ENCODE measurements at regions not wholly inside any gene's neighbourhood (a gene's known extent, or its start where the extent isn't known, plus 50 kb on each side); places are given as distances from the start of the nearest gene placed in this dataset.

GRCh38 chr12:118582863-118583262 lies 206.5 kb downstream of the SUDS3 start:
- TF ChIP-seq CTCF (IDR thresholded peaks at IDR 0.05) (no peak), POLR2A (IDR thresholded peaks at IDR 0.05) (no peak)
